CD14-positive monocyte (primary cell): ENCODE measurements at regions not wholly inside any gene's neighbourhood (a gene's known extent, or its start where the extent isn't known, plus 50 kb on each side); places are given as distances from the start of the nearest gene placed in this dataset.

Experiments
- DNase-seq, 3 donors: peaks; one replicate each; pipeline ENCODE4 v3.0.0-alpha.2; 2011 to 2022
- H2AFZ ChIP-seq: 2 replicates; pipeline ENCODE4 v1.6.0; 2012; ENCODE audit warnings: mild to moderate bottlenecking, low read depth, low read length, inconsistent platforms; ENCODE audit not compliant: insufficient read depth, poor library complexity, severe bottlenecking
- H3K27ac ChIP-seq, 2 donors: 1 replicate in 1 of 2; 2 replicates in 1 of 2; pipeline ENCODE4 v1.5.1; 2012 to 2013; ENCODE audit warnings: low read length in 2 of 2, control low read depth in 1 of 2, inconsistent platforms in 1 of 2, low read depth in 1 of 2, mild to moderate bottlenecking in 1 of 2
- H3K27me3 ChIP-seq, 2 donors: one replicate each; pipeline versions ENCODE4 v1.6.0 to v1.6.1; 2011 to 2013; ENCODE audit warnings: low read length in 2 of 2; ENCODE audit not compliant: control insufficient read depth in 2 of 2, insufficient read depth in 2 of 2
- H3K36me3 ChIP-seq, 2 donors: replicated peaks in 1 of 2; 1 replicate in 1 of 2; 2 replicates in 1 of 2; pipeline versions ENCODE4 v1.5.1 to v1.6.1; 2012 to 2013; ENCODE audit warnings: low read length in 2 of 2, control low read depth in 1 of 2, inconsistent platforms in 1 of 2, mild to moderate bottlenecking in 1 of 2; ENCODE audit not compliant: insufficient read depth in 2 of 2, control insufficient read depth in 1 of 2
- H3K4me1 ChIP-seq, 2 donors: 1 replicate in 1 of 2; 2 replicates in 1 of 2; pipeline versions ENCODE4 v1.5.1 to v1.6.1; 2012 to 2013; ENCODE audit warnings: low read length in 2 of 2, control low read depth in 1 of 2, inconsistent platforms in 1 of 2, mild to moderate bottlenecking in 1 of 2, moderate library complexity in 1 of 2; ENCODE audit not compliant: insufficient read depth in 2 of 2, control insufficient read depth in 1 of 2
- H3K4me2 ChIP-seq: replicated peaks from 2 replicates; pipeline ENCODE3; 2012; ENCODE audit warnings: low read length, moderate library complexity, mild to moderate bottlenecking; ENCODE audit not compliant: poor library complexity, severe bottlenecking; ENCODE audit errors: extremely low read depth
- H3K4me3 ChIP-seq, 3 experiments: fragments of 200-600 bp in 1 of 3; sonication (generic) in 1 of 3; replicated peaks in 1 of 3; 1 replicate in 2 of 3; 2 replicates in 1 of 3; pipeline ENCODE4 v1.5.1; 2011 to 2013; ENCODE audit warnings: low read length in 3 of 3, mild to moderate bottlenecking in 3 of 3, control low read depth in 2 of 3, low read depth in 2 of 3, inconsistent platforms in 1 of 3, moderate library complexity in 1 of 3
- H3K79me2 ChIP-seq: 2 replicates; pipeline ENCODE4 v1.6.0; 2012; ENCODE audit warnings: mild to moderate bottlenecking, control low read depth, inconsistent platforms, low read length, moderate library complexity; ENCODE audit not compliant: insufficient read depth
- H3K9ac ChIP-seq: 2 replicates; pipeline ENCODE4 v1.6.0; 2017; ENCODE audit warnings: low read length, mild to moderate bottlenecking; ENCODE audit not compliant: insufficient read depth, poor library complexity, severe bottlenecking
- H3K9me3 ChIP-seq, 2 donors: replicated peaks in 1 of 2; 1 replicate in 1 of 2; 2 replicates in 1 of 2; pipeline versions ENCODE4 v1.5.1 to v1.6.1; 2012 to 2013; ENCODE audit warnings: low read length in 2 of 2, control low read depth in 1 of 2; ENCODE audit not compliant: control insufficient read depth in 1 of 2, insufficient read depth in 1 of 2
- H4K20me1 ChIP-seq: 2 replicates; pipeline ENCODE4 v1.6.0; 2012; ENCODE audit warnings: mild to moderate bottlenecking, low read length, control low read depth, moderate library complexity; ENCODE audit not compliant: insufficient read depth
- H3K27ac Mint-ChIP-seq, 7 donors: one replicate each; pipeline ENCODE4 v1.8.0; 2020; ENCODE audit warnings: mild to moderate bottlenecking in 7 of 7, mixed read lengths in 7 of 7, moderate library complexity in 6 of 7, inconsistent platforms in 2 of 7
- H3K27me3 Mint-ChIP-seq, 3 donors: one replicate each; pipeline ENCODE4 v1.8.0; 2021 to 2022; ENCODE audit warnings: low read depth in 3 of 3, mild to moderate bottlenecking in 3 of 3, mixed read lengths in 3 of 3, moderate library complexity in 3 of 3, inconsistent platforms in 1 of 3
- H3K36me3 Mint-ChIP-seq, 2 donors: one replicate each; pipeline ENCODE4 v1.8.0; 2020; ENCODE audit warnings: mixed read lengths in 2 of 2, inconsistent platforms in 1 of 2, mild to moderate bottlenecking in 1 of 2
- H3K4me1 Mint-ChIP-seq: one replicate; pipeline ENCODE4 v1.8.0; 2020; ENCODE audit warnings: mild to moderate bottlenecking, mixed read lengths
- H3K4me3 Mint-ChIP-seq, 2 donors: one replicate each; pipeline ENCODE4 v1.8.0; 2020; ENCODE audit warnings: mild to moderate bottlenecking in 2 of 2, mixed read lengths in 2 of 2, moderate library complexity in 1 of 2
- H3K9me3 Mint-ChIP-seq, 7 donors: one replicate each; pipeline ENCODE4 v1.8.0; 2020 to 2022; ENCODE audit warnings: mixed read lengths in 7 of 7, mild to moderate bottlenecking in 6 of 7, moderate library complexity in 6 of 7, inconsistent platforms in 2 of 7
- CTCF ChIP-seq: fragments of 200-600 bp; IDR thresholded peaks from one replicate; pipeline ENCODE4 v1.8.0; 2022; ENCODE audit warnings: antibody characterized with exemption, mild to moderate bottlenecking
- WGBS: methylation state at CpG from one replicate; pipeline ENCODE4 v1.1.5; 2013; ENCODE audit warnings: missing lambda C conversion rate; ENCODE audit not compliant: insufficient coverage; 5-methylcytosine and 5-hydroxymethylcytosine counted together
- intact Hi-C, 2 donors: fragments of 100-400 bp; cut with micrococcal nuclease; formaldehyde crosslinking; loops; one replicate each; pipeline versions ENCODE4 v1.15.0 to v1.15.1; 2023

DNA sequence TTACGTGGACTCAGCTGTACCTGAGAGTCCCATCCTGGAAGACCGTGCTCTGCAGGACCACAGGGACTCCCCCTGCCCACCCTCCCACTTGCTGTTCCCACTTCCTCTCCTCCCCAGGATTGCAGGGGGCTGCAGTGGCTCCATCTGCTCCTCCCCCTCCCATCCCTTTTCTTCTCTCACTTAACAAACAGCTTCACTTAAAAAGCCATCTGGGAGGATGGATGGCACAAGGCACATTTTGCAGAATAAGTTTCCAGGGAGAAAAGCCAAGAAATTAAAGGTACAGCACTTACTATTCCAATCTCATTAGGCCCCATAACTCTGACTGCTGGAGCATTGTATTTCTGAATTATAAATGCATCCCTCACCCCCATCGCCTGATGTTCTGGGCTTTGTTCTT, 458.7 kb downstream of the PTPRU start:
- Histone ChIP-seq H3K36me3 (no peaks in the 10 kb centered on the region), H2AFZ (no peak overlapping the region), H3K27ac (no peak overlapping the region), H3K4me2 (no peak overlapping the region), H3K79me2 (no peaks in the 10 kb centered on the region), H3K9ac (no peak overlapping the region), H4K20me1 (no peaks in the 10 kb centered on the region), H3K9me3 (no peaks in the 10 kb centered on the region), H3K27me3 (no peaks in the 10 kb centered on the region), H3K4me3 (no peak overlapping the region), H3K4me1 (no peaks in the 10 kb centered on the region)
- no peak for TF ChIP-seq CTCF
- no peak overlapping the region for H3K27ac Mint-ChIP-seq
- WGBS, result 74% methylated on average over 3 of the region's 3 CpGs
- intact Hi-C loops, result loop anchor here in 1 of 2 donors (10.0 kb wide), 2 partner anchors 710 to 1010 kb away; no protein-coding TSS in a partner anchor
- no peaks in the 10 kb centered on the region for H3K36me3 Mint-ChIP-seq
- DNase-seq, result no peak
- no peak overlapping the region for H3K4me3 Mint-ChIP-seq
- H3K27me3 Mint-ChIP-seq, result peaks cover 0 to 7% (median 4%) of the 10 kb centered on the region in 3 donors
- H3K9me3 Mint-ChIP-seq, result peaks cover 0 to 3% (median 0%) of the 10 kb centered on the region in 7 donors
- peaks cover 13% of the 10 kb centered on the region for H3K4me1 Mint-ChIP-seq

GRCh38 chr1:29691499-29691898, 455.2 kb downstream of the PTPRU start:
- Histone ChIP-seq H3K4me2 (no peak overlapping the region), H3K27ac (no peak overlapping the region), H3K27me3 (peaks cover 0 to 3% of the 10 kb centered on the region in 2 donors), H3K9me3 (no peaks in the 10 kb centered on the region), H4K20me1 (no peaks in the 10 kb centered on the region), H2AFZ (no peak overlapping the region), H3K36me3 (no peaks in the 10 kb centered on the region), H3K4me3 (no peak overlapping the region), H3K9ac (no peak overlapping the region), H3K4me1 (no peaks in the 10 kb centered on the region), H3K79me2 (no peaks in the 10 kb centered on the region)
- intact Hi-C loops, result loop anchor here in 1 of 2 donors (10.0 kb wide), 2 partner anchors 707 to 1013 kb away; no protein-coding TSS in a partner anchor
- Mint-ChIP-seq H3K4me1 (peaks cover 16% of the 10 kb centered on the region), H3K9me3 (peaks cover 0 to 3% (median 0%) of the 10 kb centered on the region in 7 donors), H3K27me3 (peaks cover 4 to 7% (median 6%) of the 10 kb centered on the region in 3 donors), H3K36me3 (no peaks in the 10 kb centered on the region), H3K27ac (no peak overlapping the region), H3K4me3 (no peak overlapping the region)
- no peak for DNase-seq
- TF ChIP-seq CTCF, result no peak
- no CpG with 5 or more reads among the region's 5 CpGs for WGBS
